Lung (tissue), 11 donors: ENCODE measurements at regions not wholly inside any gene's neighbourhood (a gene's known extent, or its start where the extent isn't known, plus 50 kb on each side); places are given as distances from the start of the nearest gene placed in this dataset.

Experiments used
- ATAC-seq: fragments of 200-7000 bp; cut with Tn5 transposase; one replicate; pipeline ENCODE4 v1.9.1; 2020; ENCODE audit warnings: moderate number of reproducible peaks; ENCODE audit not compliant: insufficient read depth, low FRiP score
- DNase-seq, 3 donors: peaks; one replicate each; pipeline ENCODE4 v3.0.0-alpha.2; 2013 to 2017
- H3K27ac ChIP-seq, 2 donors: one replicate each; pipeline ENCODE4 v1.5.1; 2013; ENCODE audit warnings: mild to moderate bottlenecking in 2 of 2, moderate library complexity in 2 of 2, control low read depth in 1 of 2, inconsistent platforms in 1 of 2, low read depth in 1 of 2, low read length in 1 of 2
- H3K27me3 ChIP-seq, 3 donors: one replicate each; pipeline ENCODE4 v1.5.1; 2013; ENCODE audit warnings: low read length in 2 of 3; ENCODE audit not compliant: control insufficient read depth in 3 of 3, insufficient read depth in 3 of 3
- H3K36me3 ChIP-seq, 4 donors: one replicate each; pipeline ENCODE4 v1.5.1; 2013; ENCODE audit warnings: low read length in 4 of 4, mild to moderate bottlenecking in 1 of 4, moderate library complexity in 1 of 4; ENCODE audit not compliant: control insufficient read depth in 4 of 4, insufficient read depth in 4 of 4
- H3K4me1 ChIP-seq, 5 donors: one replicate each; pipeline ENCODE4 v1.5.1; 2013; ENCODE audit warnings: low read length in 5 of 5, mild to moderate bottlenecking in 2 of 5, moderate library complexity in 1 of 5; ENCODE audit not compliant: control insufficient read depth in 5 of 5, insufficient read depth in 5 of 5
- H3K4me3 ChIP-seq: one replicate; pipeline ENCODE4 v1.5.1; 2013; ENCODE audit warnings: mild to moderate bottlenecking, control low read depth, moderate library complexity
- H3K9ac ChIP-seq, 2 donors: one replicate each; pipeline ENCODE4 v1.5.1; 2013; ENCODE audit warnings: low read length in 2 of 2, control low read depth in 1 of 2; ENCODE audit not compliant: insufficient read depth in 1 of 2
- H3K9me3 ChIP-seq, 4 donors: one replicate each; pipeline ENCODE4 v1.5.1; 2013; ENCODE audit warnings: low read length in 3 of 4, mild to moderate bottlenecking in 1 of 4, moderate library complexity in 1 of 4; ENCODE audit not compliant: control insufficient read depth in 4 of 4, insufficient read depth in 3 of 4
- CTCF ChIP-seq: IDR thresholded peaks from 2 replicates; pipeline ENCODE4 v1.5.1; 2012; ENCODE audit warnings: mild to moderate bottlenecking; ENCODE audit errors: control extremely low read depth, extremely low read depth
- WGBS, 2 donors: extraction: QIAGEN DNeasy Blood & Tissue Kit; methylation state at CpG; one replicate each; pipeline ENCODE4 v1.1.7; 2013; 5-methylcytosine and 5-hydroxymethylcytosine counted together
- donor health status: control.
- donor health status: control.
- donor health status: Bipolar disorder and iron deficiency.
- donor health status: healthy.
- donor health status: DM: yes; HTN: yes; CAD: no.

GRCh38 chr7:23887660-23888059 is 177.6 kb downstream of the STK31 start:
- TF ChIP-seq CTCF, result no peak
- Histone ChIP-seq H3K27ac (no peak overlapping the region), H3K36me3 (no peaks in the 10 kb centered on the region), H3K4me1 (no peaks in the 10 kb centered on the region), H3K9me3 (no peaks in the 10 kb centered on the region), H3K27me3 (no peaks in the 10 kb centered on the region), H3K4me3 (no peak overlapping the region), H3K9ac (no peak overlapping the region)
- no peak for DNase-seq
- ATAC-seq, result no peak
- 12 to 30% methylated on average over 2 of the region's 2 CpGs for WGBS, 2 donors

GRCh38 chr7:23888958-23889357 is 178.9 kb downstream of the STK31 start:
- ATAC-seq (no peak), DNase-seq (no peak)
- Histone ChIP-seq H3K9me3 (no peaks in the 10 kb centered on the region), H3K27me3 (no peaks in the 10 kb centered on the region), H3K27ac (no peak overlapping the region), H3K9ac (no peak overlapping the region), H3K4me1 (no peaks in the 10 kb centered on the region), H3K36me3 (no peaks in the 10 kb centered on the region), H3K4me3 (no peak overlapping the region)
- 79 to 85% methylated on average over 1 of the region's 1 CpG for WGBS, 2 donors
- TF ChIP-seq CTCF, result no peak

GRCh38 chr7:23889566-23889965 is 179.5 kb downstream of the STK31 start:
- DNase-seq, result no peak
- no peak for TF ChIP-seq CTCF
- H3K4me3 ChIP-seq, result no peak overlapping the region
- no peak for ATAC-seq
- H3K4me1 ChIP-seq, result no peaks in the 10 kb centered on the region
- no peak overlapping the region for H3K27ac ChIP-seq
- no peaks in the 10 kb centered on the region for H3K27me3 ChIP-seq
- H3K36me3 ChIP-seq, result no peaks in the 10 kb centered on the region
- 91 to 95% methylated on average over 1 of the region's 1 CpG for WGBS, 2 donors
- no peak overlapping the region for H3K9ac ChIP-seq
- H3K9me3 ChIP-seq, result no peaks in the 10 kb centered on the region

- ATAC-seq (no peak), DNase-seq (no peak)
- 71 to 74% methylated on average over 1 of the region's 1 CpG for WGBS, 2 donors
- no peak overlapping the region for H3K27ac ChIP-seq
- no peak for TF ChIP-seq CTCF
- no peak overlapping the region for H3K9ac ChIP-seq
- no peaks in the 10 kb centered on the region for H3K4me1 ChIP-seq
- H3K9me3 ChIP-seq, result no peaks in the 10 kb centered on the region
- no peak overlapping the region for H3K4me3 ChIP-seq
- H3K27me3 ChIP-seq, result no peaks in the 10 kb centered on the region
- no peaks in the 10 kb centered on the region for H3K36me3 ChIP-seq
Measured at GRCh38 chr7:23892019-23892418, 182.0 kb downstream of the STK31 start.
